ENCODE measurements at regions not wholly inside any gene's neighbourhood (a gene's known extent, or its start where the extent isn't known, plus 50 kb on each side); places are given as distances from the start of the nearest gene placed in this dataset.

DNA sequence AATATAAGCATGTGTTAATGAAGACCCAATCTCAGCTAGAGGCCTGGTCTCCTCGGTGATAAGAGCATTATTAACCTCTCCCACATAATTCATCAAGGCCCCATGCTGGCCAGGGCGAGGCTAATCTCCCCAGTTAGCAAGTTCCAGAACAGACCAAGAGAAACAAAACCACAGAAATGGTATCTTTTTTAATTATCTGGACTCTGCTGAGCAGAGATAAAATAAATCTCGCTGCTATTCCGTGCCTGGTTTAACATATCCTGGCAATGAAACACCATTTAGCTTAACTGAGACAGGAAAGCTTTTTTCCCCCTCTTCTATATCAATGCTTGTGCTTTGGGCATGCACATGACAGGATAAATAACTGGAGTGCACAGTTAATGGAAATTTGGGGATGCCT is 72.5 kb upstream of the ARHGEF3 start:
- TF ChIP-seq EZH2 (IDR thresholded peaks at IDR 0.05; ENCODE audit: borderline replicate concordance, low read length) (no peak), CTCF (IDR thresholded peaks at IDR 0.05; ENCODE audit: low read length) (no peak)
- no peaks in the 10 kb centered on the region for H3K79me2 ChIP-seq (ENCODE audit: insufficient read depth, low read length)
- no peaks in the 10 kb centered on the region for H3F3A ChIP-seq (ENCODE audit: insufficient read depth, low read length)
- H3K9me2 ChIP-seq (ENCODE audit: low read depth, low read length), result no peaks in the 10 kb centered on the region
- no peaks in the 10 kb centered on the region for H3K4me1 ChIP-seq (ENCODE audit: insufficient read depth, low read length, severe bottlenecking)
- no peak overlapping the region for H3K27ac ChIP-seq (ENCODE audit: low read depth, low read length, poor library complexity, severe bottlenecking)
- no peak overlapping the region for H3K9ac ChIP-seq (ENCODE audit: low read length)
- no peaks in the 10 kb centered on the region for H4K20me1 ChIP-seq (ENCODE audit: insufficient read depth, low read length)
- H3K27me3 ChIP-seq (ENCODE audit: insufficient read depth, low read length), result no peaks in the 10 kb centered on the region
- H2AFZ ChIP-seq (ENCODE audit: low read length), result no peak overlapping the region
- no peaks in the 10 kb centered on the region for H3K36me3 ChIP-seq (ENCODE audit: insufficient read depth, low read length)
- H3K4me2 ChIP-seq (ENCODE audit: low read length), result no peak overlapping the region
- no peak overlapping the region for H3K4me3 ChIP-seq (ENCODE audit: low read depth, low read length, poor library complexity, severe bottlenecking)
- no peaks in the 10 kb centered on the region for H3K9me3 ChIP-seq (ENCODE audit: low read length)

DNA sequence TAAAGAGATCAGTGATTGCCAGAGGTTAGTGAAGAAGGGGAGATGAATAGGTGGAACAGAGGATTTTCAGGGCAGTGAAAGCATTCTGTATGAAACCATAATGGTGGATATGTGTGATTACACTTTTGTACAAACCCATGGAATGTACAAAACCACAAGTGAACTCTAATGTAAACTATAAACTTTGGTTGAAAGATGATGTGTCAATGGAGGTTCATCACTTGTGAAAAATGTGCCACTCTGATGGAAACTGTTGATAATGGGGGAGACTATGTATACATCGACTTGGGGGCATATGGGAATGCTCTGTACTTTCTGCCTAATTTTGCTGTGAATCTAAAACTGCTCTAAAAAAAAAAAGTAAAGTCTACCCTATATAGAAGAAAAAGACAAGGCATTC is 68.7 kb upstream of the ARHGEF3 start:
- Histone ChIP-seq H2AFZ (ENCODE audit: low read length) (no peak overlapping the region), H3K79me2 (ENCODE audit: insufficient read depth, low read length) (no peaks in the 10 kb centered on the region), H3K36me3 (ENCODE audit: insufficient read depth, low read length) (no peaks in the 10 kb centered on the region), H3K4me3 (ENCODE audit: low read depth, low read length, poor library complexity, severe bottlenecking) (no peak overlapping the region), H3K27ac (ENCODE audit: low read depth, low read length, poor library complexity, severe bottlenecking) (no peak overlapping the region), H3K4me2 (ENCODE audit: low read length) (no peak overlapping the region), H3K27me3 (ENCODE audit: insufficient read depth, low read length) (no peaks in the 10 kb centered on the region), H3K9me3 (ENCODE audit: low read length) (no peaks in the 10 kb centered on the region), H3K9me2 (ENCODE audit: low read depth, low read length) (no peaks in the 10 kb centered on the region), H4K20me1 (ENCODE audit: insufficient read depth, low read length) (no peaks in the 10 kb centered on the region), H3K9ac (ENCODE audit: low read length) (no peak overlapping the region), H3K4me1 (ENCODE audit: insufficient read depth, low read length, severe bottlenecking) (no peaks in the 10 kb centered on the region), H3F3A (ENCODE audit: insufficient read depth, low read length) (no peaks in the 10 kb centered on the region)
- no peak for TF ChIP-seq EZH2 (IDR thresholded peaks at IDR 0.05; ENCODE audit: borderline replicate concordance, low read length)

DNA sequence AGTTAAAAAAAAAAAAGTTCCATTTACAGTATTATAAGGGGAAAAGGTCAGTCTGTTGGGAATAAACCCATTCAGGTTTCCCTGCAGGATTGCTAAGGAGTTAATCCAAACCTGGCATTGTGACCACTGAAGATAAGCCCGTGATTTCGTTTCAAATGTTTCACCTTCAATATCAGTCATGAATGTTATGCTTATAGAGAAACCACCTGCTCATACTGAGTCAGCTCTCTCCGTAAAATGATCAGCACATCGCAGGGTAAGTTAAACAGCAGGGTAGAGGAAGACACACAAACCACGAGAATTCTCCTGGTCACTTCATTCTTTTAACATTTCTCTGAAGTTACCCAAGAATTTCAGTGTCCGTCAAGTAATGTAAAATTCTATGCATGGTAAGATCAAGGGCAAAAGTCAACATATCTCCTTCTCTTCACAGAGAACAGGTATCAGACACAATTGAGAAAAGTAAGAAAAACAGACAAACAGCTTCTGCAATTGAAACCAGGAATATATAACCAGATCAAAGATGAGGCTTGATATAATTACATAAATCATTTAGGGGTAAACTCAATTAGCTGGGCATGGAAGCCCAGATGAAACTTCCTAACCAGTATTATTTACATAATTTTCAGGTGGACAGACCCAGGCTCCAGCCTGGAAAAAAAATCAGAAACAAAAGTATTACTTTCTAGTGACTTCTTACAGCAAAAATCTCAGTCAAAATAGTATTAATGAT is 67.6 kb upstream of the ARHGEF3 start:
- Histone ChIP-seq H3K79me2 (ENCODE audit: insufficient read depth, low read length) (no peaks in the 10 kb centered on the region), H3K4me2 (ENCODE audit: low read length) (no peak overlapping the region), H4K20me1 (ENCODE audit: insufficient read depth, low read length) (no peaks in the 10 kb centered on the region), H3K9ac (ENCODE audit: low read length) (no peak overlapping the region), H3K4me1 (ENCODE audit: insufficient read depth, low read length, severe bottlenecking) (no peaks in the 10 kb centered on the region), H3K4me3 (ENCODE audit: low read depth, low read length, poor library complexity, severe bottlenecking) (no peak overlapping the region), H3K9me3 (ENCODE audit: low read length) (no peaks in the 10 kb centered on the region), H3K9me2 (ENCODE audit: low read depth, low read length) (no peaks in the 10 kb centered on the region), H3K27ac (ENCODE audit: low read depth, low read length, poor library complexity, severe bottlenecking) (no peak overlapping the region), H3K27me3 (ENCODE audit: insufficient read depth, low read length) (no peaks in the 10 kb centered on the region), H3F3A (ENCODE audit: insufficient read depth, low read length) (no peaks in the 10 kb centered on the region), H3K36me3 (ENCODE audit: insufficient read depth, low read length) (no peaks in the 10 kb centered on the region), H2AFZ (ENCODE audit: low read length) (no peak overlapping the region)
- TF ChIP-seq EZH2 (IDR thresholded peaks at IDR 0.05; ENCODE audit: borderline replicate concordance, low read length), result no peak
- TF ChIP-seq CTCF (IDR thresholded peaks at IDR 0.05; ENCODE audit: low read length), result no peak

DNA sequence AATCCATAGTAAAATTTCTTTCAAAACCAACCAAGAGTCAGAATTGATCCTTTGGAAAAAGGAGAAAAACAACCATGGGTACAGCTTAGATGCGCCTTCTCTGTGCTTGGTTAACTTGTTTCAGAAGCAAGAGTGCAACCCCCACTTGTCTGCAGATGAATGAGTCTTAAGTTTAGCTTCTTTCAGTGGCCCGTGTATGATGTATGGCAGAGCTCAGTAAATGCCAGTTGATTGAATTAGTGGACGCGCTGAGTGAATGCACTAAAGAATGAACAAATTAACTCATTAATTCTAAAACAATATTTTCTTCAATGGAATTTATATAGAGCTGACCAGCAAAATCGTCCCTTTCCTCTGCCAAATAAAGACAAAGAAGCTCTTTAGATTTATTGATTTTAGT is 67.0 kb upstream of the ARHGEF3 start:
- TF ChIP-seq CTCF (IDR thresholded peaks at IDR 0.05; ENCODE audit: low read length), result no peak
- Histone ChIP-seq H3K4me1 (ENCODE audit: insufficient read depth, low read length, severe bottlenecking) (no peaks in the 10 kb centered on the region), H2AFZ (ENCODE audit: low read length) (no peak overlapping the region), H3K9me3 (ENCODE audit: low read length) (no peaks in the 10 kb centered on the region), H3K79me2 (ENCODE audit: insufficient read depth, low read length) (no peaks in the 10 kb centered on the region), H3F3A (ENCODE audit: insufficient read depth, low read length) (no peaks in the 10 kb centered on the region), H3K4me3 (ENCODE audit: low read depth, low read length, poor library complexity, severe bottlenecking) (no peak overlapping the region), H3K27me3 (ENCODE audit: insufficient read depth, low read length) (no peaks in the 10 kb centered on the region), H3K9me2 (ENCODE audit: low read depth, low read length) (no peaks in the 10 kb centered on the region), H4K20me1 (ENCODE audit: insufficient read depth, low read length) (no peaks in the 10 kb centered on the region), H3K27ac (ENCODE audit: low read depth, low read length, poor library complexity, severe bottlenecking) (no peak overlapping the region), H3K4me2 (ENCODE audit: low read length) (no peak overlapping the region), H3K9ac (ENCODE audit: low read length) (no peak overlapping the region), H3K36me3 (ENCODE audit: insufficient read depth, low read length) (no peaks in the 10 kb centered on the region)
